ENCODE measurements at regions not wholly inside any gene's neighbourhood (a gene's known extent, or its start where the extent isn't known, plus 50 kb on each side); places are given as distances from the start of the nearest gene placed in this dataset.

DNA sequence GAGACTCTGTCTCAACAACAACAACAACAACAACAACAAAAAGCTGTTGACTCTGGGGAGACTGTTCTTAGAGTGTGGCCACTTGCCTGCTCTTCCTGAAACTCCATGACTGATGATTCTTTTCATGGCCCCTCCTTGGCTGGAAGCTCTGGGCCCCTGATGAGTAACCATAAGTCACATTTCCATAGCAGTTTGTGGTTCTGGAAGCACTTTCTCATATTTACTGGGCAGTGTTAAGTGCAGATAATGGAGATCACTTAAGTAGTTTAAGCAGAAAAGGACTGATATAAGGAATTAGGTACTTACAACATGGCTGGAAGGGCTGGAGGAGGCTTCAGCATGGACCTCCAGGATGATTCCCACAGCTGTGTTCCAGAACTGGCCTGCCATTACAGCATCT, 147.3 kb upstream of the DLX2 start:
- peak overlapping the region; percentile 73 for H3K4me2 ChIP-seq (ENCODE audit: low read length)
- H3K9me3 ChIP-seq (ENCODE audit: control insufficient read depth in 1 of 2, insufficient read depth in 1 of 2, low read depth in 1 of 2, low read length in 2 of 2) = no peaks in the 10 kb centered on the region
- no peaks in the 10 kb centered on the region for H3K79me2 ChIP-seq (ENCODE audit: insufficient read depth, low read length)
- ChIA-PET POLR2A (interaction anchor here (1.4 to 1.5 kb wide), 2 partner anchors 180 to 212 kb away, joined by 4 to 6 read pairs; no protein-coding TSS in a partner anchor), RAD21 (ENCODE audit: low non-redundant PET in 1 of 2, low total read pairs in 2 of 2, uncharacterized antibody in 2 of 2, unreplicated experiment in 2 of 2) (no interaction called here), CTCF (no interaction called here)
- intact Hi-C loops (cut with micrococcal nuclease) = loop anchor here (5.0 kb wide), 2 partner anchors 177 to 192 kb away; partner anchors contain the start of gene ITGA6
- BruUV-seq (replicated peaks) = no TSS peak
- ATAC-seq (no peak), DNase-seq (ENCODE audit: low read depth, low spot score) (no peak)
- TF ChIP-seq, protein P1, sequence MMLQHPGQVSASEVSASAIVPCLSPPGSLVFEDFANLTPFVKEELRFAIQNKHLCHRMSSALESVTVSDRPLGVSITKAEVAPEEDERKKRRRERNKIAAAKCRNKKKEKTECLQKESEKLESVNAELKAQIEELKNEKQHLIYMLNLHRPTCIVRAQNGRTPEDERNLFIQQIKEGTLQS (IDR thresholded peaks at IDR 0.05) = no peak
- TF ChIP-seq POLR2A (IDR thresholded peaks at IDR 0.05; ENCODE audit: borderline replicate concordance, extremely low read depth, insufficient read depth, insufficient read length) = no peak
- TF ChIP-seq YY1 (IDR thresholded peaks at IDR 0.05; ENCODE audit: extremely low read depth, insufficient replicate concordance, low read depth, low read length) = no peak
- TF ChIP-seq POLR2AphosphoS5 (IDR thresholded peaks at IDR 0.05; ENCODE audit: low read depth, low read length) = 0 out of 2 replicates have a peak, but pooled peaks have one; percentile 22
- no peak for TF ChIP-seq EZH2phosphoT487 (IDR thresholded peaks at IDR 0.05; ENCODE audit: borderline replicate concordance)
- H2AFZ ChIP-seq (ENCODE audit: low read depth, low read length, poor library complexity, severe bottlenecking) = peak overlapping the region; percentile 19
- no peaks in the 10 kb centered on the region for H4K20me1 ChIP-seq (ENCODE audit: insufficient read depth)
- no peaks in the 10 kb centered on the region for H3K9me2 ChIP-seq (ENCODE audit: insufficient read depth)
- peaks cover 78 to 98% of the 10 kb centered on the region in 2 experiments for H3K4me1 ChIP-seq (ENCODE audit: control insufficient read depth in 1 of 2, insufficient read depth in 2 of 2, low read length in 2 of 2)
- H3K4me3 ChIP-seq (replicated peaks in 1 of 2; ENCODE audit: low read depth in 1 of 2, low read length in 2 of 2) = no peak overlapping the region; a peak in 1 of 4 replicates
- no peaks in the 10 kb centered on the region for H3K27me3 ChIP-seq (ENCODE audit: insufficient read depth, low read length)
- no peaks in the 10 kb centered on the region for H3K36me3 ChIP-seq (ENCODE audit: control insufficient read depth in 1 of 2, insufficient read depth in 2 of 2, low read length in 2 of 2)
- H3K27ac ChIP-seq (ENCODE audit: low read depth, low read length) = 0 out of 2 replicates have a peak overlapping the region, but pooled peaks have one; percentile 76
- H3K9ac ChIP-seq (ENCODE audit: low read length) = peak overlapping the region; percentile 42

DNA sequence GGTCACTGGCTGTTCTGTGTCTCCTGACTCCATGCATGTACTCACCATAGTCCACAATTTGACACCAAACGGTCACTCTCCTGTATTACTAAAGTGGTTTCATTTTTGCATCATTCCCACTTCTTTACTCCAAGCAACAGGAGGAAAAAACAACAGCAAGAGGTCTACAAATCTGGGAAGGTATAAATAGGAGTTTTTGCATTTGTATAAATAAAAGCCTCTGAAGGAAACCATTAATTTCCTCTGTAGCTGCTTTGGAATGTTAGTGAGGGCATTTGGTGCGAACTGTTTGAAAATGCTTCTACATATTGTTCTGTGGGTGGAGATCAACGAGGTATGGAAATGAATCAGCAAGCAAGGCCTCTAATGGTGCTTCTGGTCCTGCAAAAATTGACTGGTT, 148.5 kb upstream of the DLX2 start:
- CTCF ChIA-PET = interaction anchor here (0.6 to 1.1 kb wide), 2 partner anchors 176 to 210 kb away, joined by 3 to 4 read pairs; partner anchors contain the start of gene ITGA6
- ATAC-seq = no peak
- Histone ChIP-seq H3K4me3 (replicated peaks in 1 of 2; ENCODE audit: low read depth in 1 of 2, low read length in 2 of 2) (no peak overlapping the region), H3K27ac (ENCODE audit: low read depth, low read length) (0 out of 2 replicates have a peak overlapping the region, but pooled peaks have one; percentile 96), H2AFZ (ENCODE audit: low read depth, low read length, poor library complexity, severe bottlenecking) (peak overlapping the region; percentile 85), H3K4me1 (ENCODE audit: control insufficient read depth in 1 of 2, insufficient read depth in 2 of 2, low read length in 2 of 2) (peaks cover 83 to 100% of the 10 kb centered on the region in 2 experiments), H3K4me2 (ENCODE audit: low read length) (peak overlapping the region; percentile 73), H3K9ac (ENCODE audit: low read length) (peak overlapping the region; percentile 61; the same call in 1 of the 2 replicates), H4K20me1 (ENCODE audit: insufficient read depth) (no peaks in the 10 kb centered on the region), H3K9me2 (ENCODE audit: insufficient read depth) (no peaks in the 10 kb centered on the region), H3K79me2 (ENCODE audit: insufficient read depth, low read length) (no peaks in the 10 kb centered on the region), H3K27me3 (ENCODE audit: insufficient read depth, low read length) (no peaks in the 10 kb centered on the region), H3K36me3 (ENCODE audit: control insufficient read depth in 1 of 2, insufficient read depth in 2 of 2, low read length in 2 of 2) (no peaks in the 10 kb centered on the region), H3K9me3 (ENCODE audit: control insufficient read depth in 1 of 2, insufficient read depth in 1 of 2, low read depth in 1 of 2, low read length in 2 of 2) (no peaks in the 10 kb centered on the region)
- intact Hi-C loops (cut with micrococcal nuclease) = loop anchor here (5.0 kb wide), 2 partner anchors 176 to 191 kb away; partner anchors contain the start of gene ITGA6
- TF ChIP-seq, protein P2, sequence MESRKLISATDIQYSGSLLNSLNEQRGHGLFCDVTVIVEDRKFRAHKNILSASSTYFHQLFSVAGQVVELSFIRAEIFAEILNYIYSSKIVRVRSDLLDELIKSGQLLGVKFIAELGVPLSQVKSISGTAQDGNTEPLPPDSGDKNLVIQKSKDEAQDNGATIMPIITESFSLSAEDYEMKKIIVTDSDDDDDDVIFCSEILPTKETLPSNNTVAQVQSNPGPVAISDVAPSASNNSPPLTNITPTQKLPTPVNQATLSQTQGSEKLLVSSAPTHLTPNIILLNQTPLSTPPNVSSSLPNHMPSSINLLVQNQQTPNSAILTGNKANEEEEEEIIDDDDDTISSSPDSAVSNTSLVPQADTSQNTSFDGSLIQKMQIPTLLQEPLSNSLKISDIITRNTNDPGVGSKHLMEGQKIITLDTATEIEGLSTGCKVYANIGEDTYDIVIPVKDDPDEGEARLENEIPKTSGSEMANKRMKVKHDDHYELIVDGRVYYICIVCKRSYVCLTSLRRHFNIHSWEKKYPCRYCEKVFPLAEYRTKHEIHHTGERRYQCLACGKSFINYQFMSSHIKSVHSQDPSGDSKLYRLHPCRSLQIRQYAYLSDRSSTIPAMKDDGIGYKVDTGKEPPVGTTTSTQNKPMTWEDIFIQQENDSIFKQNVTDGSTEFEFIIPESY (IDR thresholded peaks at IDR 0.05; ENCODE audit: extremely low read depth, insufficient replicate concordance, low read length) = no peak
- no peak for TF ChIP-seq POLR2AphosphoS5 (IDR thresholded peaks at IDR 0.05; ENCODE audit: low read depth, low read length)
- TF ChIP-seq, protein P3, sequence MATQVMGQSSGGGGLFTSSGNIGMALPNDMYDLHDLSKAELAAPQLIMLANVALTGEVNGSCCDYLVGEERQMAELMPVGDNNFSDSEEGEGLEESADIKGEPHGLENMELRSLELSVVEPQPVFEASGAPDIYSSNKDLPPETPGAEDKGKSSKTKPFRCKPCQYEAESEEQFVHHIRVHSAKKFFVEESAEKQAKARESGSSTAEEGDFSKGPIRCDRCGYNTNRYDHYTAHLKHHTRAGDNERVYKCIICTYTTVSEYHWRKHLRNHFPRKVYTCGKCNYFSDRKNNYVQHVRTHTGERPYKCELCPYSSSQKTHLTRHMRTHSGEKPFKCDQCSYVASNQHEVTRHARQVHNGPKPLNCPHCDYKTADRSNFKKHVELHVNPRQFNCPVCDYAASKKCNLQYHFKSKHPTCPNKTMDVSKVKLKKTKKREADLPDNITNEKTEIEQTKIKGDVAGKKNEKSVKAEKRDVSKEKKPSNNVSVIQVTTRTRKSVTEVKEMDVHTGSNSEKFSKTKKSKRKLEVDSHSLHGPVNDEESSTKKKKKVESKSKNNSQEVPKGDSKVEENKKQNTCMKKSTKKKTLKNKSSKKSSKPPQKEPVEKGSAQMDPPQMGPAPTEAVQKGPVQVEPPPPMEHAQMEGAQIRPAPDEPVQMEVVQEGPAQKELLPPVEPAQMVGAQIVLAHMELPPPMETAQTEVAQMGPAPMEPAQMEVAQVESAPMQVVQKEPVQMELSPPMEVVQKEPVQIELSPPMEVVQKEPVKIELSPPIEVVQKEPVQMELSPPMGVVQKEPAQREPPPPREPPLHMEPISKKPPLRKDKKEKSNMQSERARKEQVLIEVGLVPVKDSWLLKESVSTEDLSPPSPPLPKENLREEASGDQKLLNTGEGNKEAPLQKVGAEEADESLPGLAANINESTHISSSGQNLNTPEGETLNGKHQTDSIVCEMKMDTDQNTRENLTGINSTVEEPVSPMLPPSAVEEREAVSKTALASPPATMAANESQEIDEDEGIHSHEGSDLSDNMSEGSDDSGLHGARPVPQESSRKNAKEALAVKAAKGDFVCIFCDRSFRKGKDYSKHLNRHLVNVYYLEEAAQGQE (IDR thresholded peaks at IDR 0.05; ENCODE audit: low read depth) = no peak
- TF ChIP-seq POLR2A (IDR thresholded peaks at IDR 0.05; ENCODE audit: borderline replicate concordance, extremely low read depth, insufficient read depth, insufficient read length) = no peak
- no peak for TF ChIP-seq EGR1 (IDR thresholded peaks at IDR 0.05; ENCODE audit: low read depth)
- POLR2A ChIA-PET = interaction anchor here (4.1 kb wide), 1 partner anchor 189 kb away, joined by 39 read pairs; no protein-coding TSS in a partner anchor
- no peak for DNase-seq (ENCODE audit: low read depth, low spot score)
- RAD21 ChIA-PET (ENCODE audit: low non-redundant PET in 1 of 2, low total read pairs in 2 of 2, uncharacterized antibody in 2 of 2, unreplicated experiment in 2 of 2) = no interaction called here
- BruUV-seq (replicated peaks) = no TSS peak

Data from HCT116 (cell line).